ENCODE measurements at regions not wholly inside any gene's neighbourhood (a gene's known extent, or its start where the extent isn't known, plus 50 kb on each side); places are given as distances from the start of the nearest gene placed in this dataset.
"Not testable (repeated sequence)": the region's sequence is repeated elsewhere in the genome, so short reads cannot be mapped to it uniquely, and the experiment has no call there.

GRCh38 chr22:48513446-48513845, 1314.2 kb downstream of the BRD1 start:
- intact Hi-C loops (cut with DNase I), result no loop called here
- no peak for DNase-seq (ENCODE audit: low spot score)

DNA sequence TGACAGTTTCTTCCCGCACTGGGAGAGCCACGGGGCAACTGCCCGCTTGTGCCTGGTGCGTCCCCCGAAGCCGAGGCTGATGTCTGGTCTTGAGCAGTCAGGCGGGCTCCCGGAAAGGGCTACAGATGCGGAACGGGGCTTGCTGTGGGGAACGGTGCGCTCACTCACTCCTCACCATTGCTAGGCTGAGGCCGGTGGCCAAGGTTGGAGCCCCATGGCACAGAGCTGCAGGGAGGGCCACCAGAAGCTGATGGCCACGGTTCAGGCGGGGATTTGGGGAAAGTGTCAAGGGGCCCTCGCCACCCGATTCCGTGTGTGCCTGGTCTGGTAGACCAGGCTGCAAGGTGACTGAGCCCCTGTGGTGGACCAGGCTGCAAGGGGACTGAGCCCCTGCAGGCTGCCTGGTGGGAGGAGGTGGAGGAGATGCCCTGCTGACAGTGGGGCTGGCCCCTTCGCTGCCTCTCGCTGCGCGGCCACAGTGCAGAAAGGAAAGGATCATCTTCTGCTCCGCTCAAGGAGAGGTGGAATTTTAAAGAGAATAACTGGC, 1315.8 kb downstream of the BRD1 start:
- DNase-seq (ENCODE audit: low spot score), result no peak

DNA sequence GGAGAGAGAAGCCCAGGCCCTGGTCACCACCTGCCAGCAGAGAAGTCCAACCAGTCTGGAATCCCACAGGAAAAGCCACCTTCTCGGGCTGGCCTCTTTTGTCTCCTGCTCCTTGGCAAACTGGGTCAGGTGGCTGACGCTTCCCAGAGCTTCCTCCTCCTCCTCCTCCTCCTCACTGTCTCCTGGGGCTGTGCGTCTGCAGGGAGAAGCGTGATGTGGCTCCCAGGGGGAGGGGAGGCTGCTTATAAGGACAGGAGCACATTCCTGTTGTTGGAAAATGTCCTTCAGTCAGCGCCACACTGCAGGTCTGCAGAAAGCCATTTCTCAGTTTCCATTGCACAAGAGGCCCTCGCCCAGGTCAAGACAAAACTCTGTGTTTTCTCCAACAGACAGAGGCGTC, 1316.5 kb downstream of the BRD1 start:
- no peak for DNase-seq (ENCODE audit: low spot score)
- intact Hi-C loops (cut with DNase I), result no loop called here

More for the DNA sequence above, 1315.8 kb downstream of the BRD1 start:
- intact Hi-C loops (cut with DNase I), result no loop called here

DNA sequence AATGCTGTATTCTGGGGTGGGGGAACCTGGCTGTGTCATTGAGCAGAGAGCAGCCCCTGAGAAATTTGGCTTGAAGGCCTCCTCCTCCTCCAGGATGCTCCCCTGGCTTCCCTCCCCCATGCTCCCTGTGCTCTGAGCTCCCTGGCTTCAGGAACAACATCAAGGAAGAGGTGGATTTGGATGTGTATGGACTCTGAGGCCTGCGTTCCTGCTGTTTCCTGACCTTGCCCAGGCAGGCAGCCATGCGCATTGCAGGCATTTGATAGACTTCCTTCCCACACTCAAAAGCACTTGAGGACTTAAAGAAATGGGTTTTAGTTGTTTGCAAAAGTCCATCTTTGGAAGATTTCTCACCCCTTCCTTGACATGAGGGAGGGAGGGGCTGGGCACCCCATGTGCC, 1317.1 kb downstream of the BRD1 start:
- DNase-seq (ENCODE audit: low spot score), result no peak
- intact Hi-C loops (cut with DNase I), result no loop called here

- no peak for DNase-seq (ENCODE audit: low spot score)
- intact Hi-C loops (cut with DNase I), result no loop called here
Observed at GRCh38 chr22:48507595-48508350, 1319.9 kb downstream of the BRD1 start.

DNA sequence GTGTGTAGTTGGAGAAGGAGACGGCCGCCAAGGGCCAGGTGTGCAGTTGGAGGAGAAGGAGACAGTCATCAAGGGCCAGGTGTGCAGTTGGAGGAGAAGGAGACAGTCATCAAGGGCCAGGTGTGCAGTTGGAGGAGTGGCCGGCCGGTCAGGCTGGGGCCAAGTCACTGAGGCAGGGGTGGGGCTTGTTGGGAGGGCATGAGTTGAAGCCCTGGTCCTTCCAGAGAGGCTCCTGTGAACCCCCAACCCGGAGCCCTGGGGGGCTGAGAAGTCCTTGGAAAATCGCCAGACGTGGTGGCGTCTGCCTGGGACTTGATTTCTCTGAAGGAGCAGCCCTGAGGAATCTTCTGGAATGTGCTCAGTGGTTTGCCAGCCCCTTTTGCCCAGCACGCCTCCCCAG, 1320.5 kb downstream of the BRD1 start:
- DNase-seq (ENCODE audit: low spot score), result no peak
- intact Hi-C loops (cut with DNase I), result no loop called here

GRCh38 chr22:48506506-48507145, 1321.0 kb downstream of the BRD1 start:
- DNase-seq (ENCODE audit: low spot score), result no peak
- intact Hi-C loops (cut with DNase I), result no loop called here

DNA sequence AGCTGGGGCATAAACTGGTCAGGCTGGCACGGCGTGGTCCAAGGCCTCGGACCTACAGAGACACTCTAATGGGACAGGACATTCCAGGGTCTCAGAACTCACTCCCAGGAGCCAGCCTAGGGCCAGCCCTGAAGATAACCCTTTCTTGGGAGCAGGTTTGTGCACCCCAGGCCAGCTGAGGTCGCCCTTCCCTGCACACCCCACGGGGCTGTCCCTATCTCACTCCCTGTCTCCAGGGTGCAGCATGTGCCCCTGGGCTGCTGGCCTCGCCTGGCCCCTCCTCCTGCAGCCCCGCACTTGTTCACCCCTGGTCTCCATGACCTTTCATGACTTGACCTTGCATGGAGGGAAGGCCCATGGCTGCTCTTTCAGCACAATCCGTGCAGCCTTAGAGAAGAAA, 1321.8 kb downstream of the BRD1 start:
- no peak for DNase-seq (ENCODE audit: low spot score)
- intact Hi-C loops (cut with DNase I), result no loop called here

GRCh38 chr22:48504519-48505140, 1323.0 kb downstream of the BRD1 start:
- DNase-seq (ENCODE audit: low spot score), result no peak
- intact Hi-C loops (cut with DNase I), result no loop called here

DNA sequence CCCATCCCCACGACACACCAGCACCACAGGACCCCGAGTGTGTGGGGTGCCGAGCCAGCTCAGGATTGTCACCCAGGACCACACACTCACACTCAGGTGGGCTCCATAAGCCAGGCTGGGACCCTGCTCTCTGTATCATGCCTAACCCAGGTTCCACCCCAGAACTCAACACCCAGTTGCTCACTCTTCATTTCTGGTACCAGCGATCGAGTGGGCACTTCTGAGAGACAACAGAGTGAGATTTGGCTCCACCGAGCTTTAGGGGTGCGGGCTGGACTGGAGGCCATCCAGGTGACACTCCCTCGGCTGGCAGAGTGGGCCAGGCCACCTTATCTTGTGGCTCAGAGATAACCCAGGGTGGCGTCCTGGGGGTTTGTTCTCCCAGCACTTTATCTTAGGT, 1323.8 kb downstream of the BRD1 start:
- no peak for DNase-seq (ENCODE audit: low spot score)
- intact Hi-C loops (cut with DNase I), result no loop called here

- no peak for DNase-seq (ENCODE audit: low spot score)
- intact Hi-C loops (cut with DNase I), result no loop called here
Observed at GRCh38 chr22:48503035-48503625, 1324.5 kb downstream of the BRD1 start.

DNA sequence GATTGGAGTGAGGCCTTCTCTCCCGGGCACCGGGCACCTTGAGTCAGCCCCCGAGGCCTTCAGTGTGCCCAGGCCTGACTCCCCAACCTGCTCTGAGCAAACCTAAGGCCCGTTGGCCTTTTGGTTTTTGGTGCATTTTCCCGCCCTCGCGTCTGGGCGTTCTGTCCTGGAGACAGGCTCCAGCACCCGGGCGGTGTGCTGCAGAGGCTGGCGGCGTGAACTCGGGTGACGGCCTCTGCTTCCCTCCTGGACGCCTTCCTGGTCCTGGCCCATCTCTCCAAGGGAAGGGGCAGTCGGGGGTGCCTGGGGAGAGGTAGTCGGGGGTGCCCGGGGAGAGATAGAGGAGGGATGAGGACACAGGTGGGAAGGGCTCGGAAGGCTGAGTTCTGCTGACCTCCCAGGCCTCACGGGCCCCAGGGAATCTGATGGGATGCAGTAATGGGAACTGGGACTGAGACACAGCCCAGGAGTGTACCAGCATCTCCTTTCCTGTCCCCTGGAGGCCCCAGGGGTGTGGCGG, 1326.4 kb downstream of the BRD1 start:
- intact Hi-C loops (cut with DNase I), result no loop called here
- DNase-seq (ENCODE audit: low spot score), result no peak

DNA sequence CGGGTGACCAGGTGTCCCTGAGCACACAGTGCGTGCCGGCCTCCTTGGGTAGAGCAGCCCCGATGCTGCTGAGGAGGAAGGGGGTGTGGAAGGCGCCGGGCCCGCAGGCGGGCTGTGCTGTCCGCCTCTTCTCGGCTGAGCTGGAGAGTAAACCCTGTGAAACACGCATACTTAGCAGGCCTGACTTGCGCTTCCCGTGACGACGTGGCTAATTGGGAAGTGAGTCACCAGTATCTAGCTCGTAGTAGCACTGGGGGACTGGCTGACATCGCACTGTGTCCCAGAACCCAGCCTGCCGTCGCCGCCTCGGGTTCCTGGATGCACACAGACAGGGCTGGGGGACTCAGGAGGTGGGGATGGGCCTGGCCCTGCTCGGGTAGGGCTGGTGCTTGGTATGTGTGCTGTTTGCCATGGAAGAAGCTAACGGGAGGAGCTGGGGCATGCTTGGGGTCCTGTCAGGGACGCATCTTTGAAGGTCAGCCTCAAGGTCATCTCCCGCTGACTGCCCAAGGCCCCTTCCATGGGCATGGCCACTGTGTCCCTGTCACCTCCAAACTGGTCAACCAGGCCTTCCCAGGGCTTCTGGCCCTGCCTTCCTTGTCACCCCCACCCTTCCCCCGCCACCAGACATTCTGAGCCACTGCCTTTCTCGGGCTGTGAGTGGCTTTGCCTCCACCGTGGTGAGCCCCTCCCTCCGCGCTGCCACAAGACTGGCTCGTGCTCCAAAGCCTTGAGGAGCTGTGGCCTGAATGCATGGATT, 1327.0 kb downstream of the BRD1 start:
- intact Hi-C loops (cut with DNase I), result no loop called here
- no peak for DNase-seq (ENCODE audit: low spot score)

DNA sequence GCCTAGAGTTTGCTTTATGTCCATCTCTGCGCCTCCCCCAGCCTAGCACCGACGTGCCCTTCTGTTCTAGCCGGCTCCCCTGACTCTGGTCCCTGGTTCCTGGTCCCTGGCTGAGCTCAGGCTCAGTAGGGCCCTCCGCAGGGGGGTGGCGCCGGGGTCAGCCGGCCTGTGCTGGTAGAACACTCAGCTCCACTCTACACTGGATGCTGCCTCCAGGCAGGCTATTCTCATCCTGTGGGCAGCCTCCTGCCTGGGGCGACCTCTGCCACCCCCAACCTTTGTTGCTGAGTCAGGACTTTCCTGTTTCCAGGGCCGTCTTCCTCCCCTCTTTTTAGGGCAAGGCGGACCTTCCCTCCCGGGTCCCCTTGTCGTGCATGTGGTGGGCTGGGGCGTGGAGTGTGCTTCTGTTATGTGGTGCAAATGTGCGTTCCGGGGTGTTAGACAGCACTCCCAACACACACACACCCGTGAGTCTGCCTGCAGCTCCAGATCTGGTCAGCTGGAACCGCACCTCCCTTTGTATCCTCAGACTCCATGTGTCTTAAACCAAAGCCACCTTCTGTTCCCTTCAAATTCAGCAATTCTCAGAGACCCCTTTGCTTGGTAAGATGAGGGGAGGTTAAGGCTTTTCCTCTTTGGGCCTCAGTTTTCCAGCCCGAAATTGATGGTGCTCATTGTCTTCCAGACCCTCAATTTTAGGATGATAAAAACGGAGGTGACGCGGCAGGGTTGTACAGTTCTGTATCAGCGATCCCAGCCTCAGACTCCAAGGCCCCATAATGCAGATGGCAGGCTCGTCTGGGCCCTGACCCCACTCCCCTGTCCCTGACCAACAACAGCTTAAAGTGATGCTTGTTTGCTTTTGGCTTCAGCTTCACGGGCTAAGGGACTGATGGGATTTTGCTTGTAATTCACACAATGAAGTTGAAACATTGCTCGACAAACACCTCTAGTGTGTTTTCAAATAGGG, 1327.9 kb downstream of the BRD1 start:
- DNase-seq (ENCODE audit: low spot score), result no peak
- intact Hi-C loops (cut with DNase I), result no loop called here

GRCh38 chr22:48498526-48499331, 1328.9 kb downstream of the BRD1 start:
- intact Hi-C loops (cut with DNase I), result no loop called here
- DNase-seq (ENCODE audit: low spot score), result peak; percentile 55

DNA sequence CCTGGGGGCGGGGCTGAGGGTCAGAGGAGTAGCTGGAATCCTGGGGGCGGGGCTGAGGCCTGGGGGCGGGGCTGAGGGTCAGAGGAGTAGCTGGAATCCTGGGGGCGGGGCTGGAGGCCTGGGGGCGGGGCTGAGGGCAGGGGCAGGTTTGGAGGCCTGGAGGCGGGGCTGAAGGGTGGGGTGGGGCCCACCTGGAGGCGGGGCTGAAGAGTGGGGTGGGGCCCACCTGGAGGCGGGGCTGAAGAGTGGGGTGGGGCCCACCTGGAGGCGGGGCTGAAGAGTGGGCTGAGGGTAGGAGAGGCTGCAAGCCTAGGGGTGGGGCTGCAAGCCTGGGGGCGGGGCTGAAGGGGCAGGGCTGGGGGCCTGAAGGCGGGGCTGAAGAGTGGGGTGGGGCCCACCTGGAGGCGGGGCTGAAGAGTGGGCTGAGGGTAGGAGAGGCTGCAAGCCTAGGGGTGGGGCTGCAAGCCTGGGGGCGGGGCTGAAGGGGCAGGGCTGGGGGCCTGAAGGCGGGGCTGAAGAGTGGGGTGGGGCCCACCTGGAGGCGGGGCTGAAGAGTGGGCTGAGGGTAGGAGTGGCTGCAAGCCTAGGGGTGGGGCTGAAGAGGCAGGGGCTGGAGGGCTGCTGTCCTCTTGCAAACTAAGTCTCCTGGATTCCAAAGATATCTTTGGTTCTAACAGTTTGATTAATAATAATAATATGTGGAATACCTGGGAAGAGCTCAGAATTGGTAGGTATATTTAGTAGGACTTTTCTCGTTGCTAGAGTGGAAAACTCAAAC, 1329.7 kb downstream of the BRD1 start:
- DNase-seq (ENCODE audit: low spot score); intact Hi-C loops (cut with DNase I): not testable (repeated sequence)
